ENCODE measurements at regions not wholly inside any gene's neighbourhood (a gene's known extent, or its start where the extent isn't known, plus 50 kb on each side); places are given as distances from the start of the nearest gene placed in this dataset.

DNA sequence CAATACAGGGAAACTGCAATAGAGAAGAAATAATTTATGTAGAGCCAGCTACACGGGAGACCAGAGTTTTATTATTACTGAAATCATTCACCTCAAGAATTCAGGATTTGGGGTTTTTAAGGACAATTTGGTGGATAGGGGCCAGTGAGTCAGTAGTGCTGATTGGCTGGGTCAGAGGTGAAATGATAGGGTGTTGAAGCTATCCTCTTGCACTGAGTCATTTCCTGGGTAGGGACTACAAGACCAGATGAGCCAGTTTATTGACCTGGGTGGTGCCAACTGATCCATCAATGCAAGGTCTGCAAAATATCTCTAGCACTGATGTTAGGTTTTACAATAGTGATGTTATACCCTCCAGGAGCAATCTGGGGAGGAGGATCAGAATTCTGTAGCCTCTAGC lies 486.3 kb downstream of the LRIG3 start:
- no peak for TF ChIP-seq CTCF (IDR thresholded peaks at IDR 0.05; ENCODE audit: insufficient read depth, low read length, poor library complexity, severe bottlenecking)
- no peak overlapping the region for H3K4me3 ChIP-seq (ENCODE audit: low read depth, low read length)
- DNase-seq (ENCODE audit: low read depth) = no peak
- H3K36me3 ChIP-seq (ENCODE audit: control insufficient read depth, insufficient read depth, low read length) = no peaks in the 10 kb centered on the region
- H3K27me3 ChIP-seq (ENCODE audit: control insufficient read depth, insufficient read depth, low read length) = no peaks in the 10 kb centered on the region

GRCh38 chr12:58434726-58435125 lies 485.6 kb downstream of the LRIG3 start:
- no peak overlapping the region for H3K4me3 ChIP-seq (ENCODE audit: low read depth, low read length)
- no peaks in the 10 kb centered on the region for H3K27me3 ChIP-seq (ENCODE audit: control insufficient read depth, insufficient read depth, low read length)
- no peak for DNase-seq (ENCODE audit: low read depth)
- TF ChIP-seq CTCF (IDR thresholded peaks at IDR 0.05; ENCODE audit: insufficient read depth, low read length, poor library complexity, severe bottlenecking) = no peak
- no peaks in the 10 kb centered on the region for H3K36me3 ChIP-seq (ENCODE audit: control insufficient read depth, insufficient read depth, low read length)

- DNase-seq (ENCODE audit: low read depth) = no peak
- Histone ChIP-seq H3K27me3 (ENCODE audit: control insufficient read depth, insufficient read depth, low read length) (no peaks in the 10 kb centered on the region), H3K4me3 (ENCODE audit: low read depth, low read length) (no peak overlapping the region), H3K36me3 (ENCODE audit: control insufficient read depth, insufficient read depth, low read length) (no peaks in the 10 kb centered on the region)
- no peak for TF ChIP-seq CTCF (IDR thresholded peaks at IDR 0.05; ENCODE audit: insufficient read depth, low read length, poor library complexity, severe bottlenecking)
Observed at GRCh38 chr12:58435647-58436046, 484.7 kb downstream of the LRIG3 start.

DNA sequence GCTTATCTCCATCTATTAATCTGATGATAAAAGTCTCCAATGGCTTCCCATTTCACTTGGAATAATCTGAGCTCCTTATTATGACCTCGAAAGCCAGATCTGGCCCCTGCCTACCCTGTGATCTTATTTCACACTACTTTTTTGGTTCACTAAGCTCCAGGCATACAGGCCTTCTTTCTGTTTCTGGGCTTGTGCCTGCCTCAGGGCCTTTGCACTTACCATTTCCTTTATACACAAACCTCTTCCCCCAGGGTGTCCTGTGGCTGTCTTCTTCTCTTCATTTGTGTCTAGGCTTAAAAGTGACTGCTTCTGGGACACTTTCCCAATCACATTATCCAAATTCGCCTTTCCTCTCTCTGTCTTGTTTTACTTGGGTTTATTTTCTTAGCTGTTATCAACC lies 478.8 kb downstream of the LRIG3 start:
- H3K27me3 ChIP-seq (ENCODE audit: control insufficient read depth, insufficient read depth, low read length) = no peaks in the 10 kb centered on the region
- H3K4me3 ChIP-seq (ENCODE audit: low read depth, low read length) = no peak overlapping the region
- no peak for DNase-seq (ENCODE audit: low read depth)
- no peak for TF ChIP-seq CTCF (IDR thresholded peaks at IDR 0.05; ENCODE audit: insufficient read depth, low read length, poor library complexity, severe bottlenecking)
- no peaks in the 10 kb centered on the region for H3K36me3 ChIP-seq (ENCODE audit: control insufficient read depth, insufficient read depth, low read length)

DNA sequence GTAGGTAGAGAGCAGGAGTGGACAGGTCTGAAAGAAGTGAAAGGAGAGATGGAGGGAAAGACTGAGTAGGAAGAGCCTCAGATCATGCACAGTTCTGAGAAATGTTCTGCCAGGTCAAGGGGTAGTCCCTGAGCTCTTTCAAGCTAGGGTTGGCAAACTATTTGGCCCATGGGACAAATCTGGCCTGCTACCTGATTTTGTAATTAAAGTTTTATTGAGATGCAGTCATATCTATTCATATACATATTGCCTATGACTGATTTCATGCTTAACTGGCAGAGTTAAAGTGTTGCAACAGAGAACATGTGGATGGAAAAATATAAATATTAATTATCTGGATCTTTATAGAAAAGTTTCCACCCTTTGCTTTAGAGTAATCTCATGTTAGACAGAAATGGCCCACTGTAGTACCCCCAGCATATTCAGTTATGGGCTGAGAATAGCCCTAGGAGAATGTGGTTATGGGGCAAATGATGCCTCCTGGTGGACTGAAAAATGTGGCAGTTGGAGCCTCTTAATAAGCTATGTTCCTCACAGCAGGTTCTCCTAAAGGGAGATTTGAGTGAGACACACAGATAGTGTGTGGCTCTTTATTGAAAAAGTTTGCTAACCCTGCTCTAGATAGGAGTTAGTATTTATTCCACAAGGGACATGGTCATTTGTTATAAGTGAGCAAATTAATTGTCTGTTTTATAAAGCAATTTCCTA lies 476.9 kb downstream of the LRIG3 start:
- Histone ChIP-seq H3K4me3 (ENCODE audit: low read depth, low read length) (no peak overlapping the region), H3K36me3 (ENCODE audit: control insufficient read depth, insufficient read depth, low read length) (no peaks in the 10 kb centered on the region), H3K27me3 (ENCODE audit: control insufficient read depth, insufficient read depth, low read length) (no peaks in the 10 kb centered on the region)
- TF ChIP-seq CTCF (IDR thresholded peaks at IDR 0.05; ENCODE audit: insufficient read depth, low read length, poor library complexity, severe bottlenecking) = peak; percentile 34
- DNase-seq (ENCODE audit: low read depth) = no peak

DNA sequence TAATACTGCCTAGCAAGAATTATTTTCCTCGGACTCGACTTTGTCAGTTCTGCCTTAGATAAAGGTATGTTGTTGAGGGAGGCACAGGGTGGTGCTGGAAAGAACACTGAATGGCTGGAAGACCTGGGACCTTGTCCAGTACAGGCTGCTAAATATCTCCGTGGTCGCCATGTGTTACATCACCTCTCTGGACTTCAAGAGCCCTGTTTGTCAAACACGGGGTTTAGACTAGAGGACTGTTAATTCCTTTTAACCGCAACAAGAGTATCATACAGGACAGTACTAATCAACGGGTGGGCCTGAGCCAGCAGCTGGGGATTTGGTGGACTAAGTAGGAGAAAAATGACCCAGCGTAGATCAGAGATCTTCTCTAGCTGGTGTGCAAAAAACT lies 476.3 kb downstream of the LRIG3 start:
- no peak for DNase-seq (ENCODE audit: low read depth)
- no peaks in the 10 kb centered on the region for H3K36me3 ChIP-seq (ENCODE audit: control insufficient read depth, insufficient read depth, low read length)
- no peak overlapping the region for H3K4me3 ChIP-seq (ENCODE audit: low read depth, low read length)
- no peaks in the 10 kb centered on the region for H3K27me3 ChIP-seq (ENCODE audit: control insufficient read depth, insufficient read depth, low read length)
- no peak for TF ChIP-seq CTCF (IDR thresholded peaks at IDR 0.05; ENCODE audit: insufficient read depth, low read length, poor library complexity, severe bottlenecking)

Measured in kidney epithelial cell (primary cell).